ENCODE measurements at regions not wholly inside any gene's neighbourhood (a gene's known extent, or its start where the extent isn't known, plus 50 kb on each side); places are given as distances from the start of the nearest gene placed in this dataset.

- TF ChIP-seq CTCF (conservative IDR thresholded peaks at IDR 0.05; ENCODE audit: low read length), result no peak
- no peak for DNase-seq (ENCODE audit: low read depth)
Measured at GRCh38 chr2:157938556-157938955, 62.4 kb upstream of the ACVR1 start.

GRCh38 chr2:157936406-157936805, 60.3 kb upstream of the ACVR1 start:
- TF ChIP-seq CTCF (conservative IDR thresholded peaks at IDR 0.05; ENCODE audit: low read length), result no peak
- no peak for DNase-seq (ENCODE audit: low read depth)
- H3K4me3 ChIP-seq (ENCODE audit: low read length), result no peak overlapping the region

More at GRCh38 chr2:157938556-157938955, 62.4 kb upstream of the ACVR1 start:
- H3K4me3 ChIP-seq (ENCODE audit: low read length), result no peak overlapping the region

GRCh38 chr2:157935378-157935906, 59.3 kb upstream of the ACVR1 start:
- TF ChIP-seq CTCF (conservative IDR thresholded peaks at IDR 0.05; ENCODE audit: low read length), result no peak
- DNase-seq (ENCODE audit: low read depth), result no peak
- no peak overlapping the region for H3K4me3 ChIP-seq (ENCODE audit: low read length)

GRCh38 chr2:157934684-157935377, 58.7 kb upstream of the ACVR1 start:
- TF ChIP-seq CTCF (conservative IDR thresholded peaks at IDR 0.05; ENCODE audit: low read length), result no peak
- no peak for DNase-seq (ENCODE audit: low read depth)

GRCh38 chr2:157933160-157933920, 57.2 kb upstream of the ACVR1 start:
- no peak overlapping the region for H3K4me3 ChIP-seq (ENCODE audit: low read length)
- TF ChIP-seq CTCF (conservative IDR thresholded peaks at IDR 0.05; ENCODE audit: low read length), result no peak
- DNase-seq (ENCODE audit: low read depth), result no peak

More at GRCh38 chr2:157934684-157935377, 58.7 kb upstream of the ACVR1 start:
- no peak overlapping the region for H3K4me3 ChIP-seq (ENCODE audit: low read length)

GRCh38 chr2:157932480-157933159, 56.5 kb upstream of the ACVR1 start:
- DNase-seq (ENCODE audit: low read depth), result no peak
- no peak overlapping the region for H3K4me3 ChIP-seq (ENCODE audit: low read length)
- TF ChIP-seq CTCF (conservative IDR thresholded peaks at IDR 0.05; ENCODE audit: low read length), result no peak
